ENCODE measurements at regions not wholly inside any gene's neighbourhood (a gene's known extent, or its start where the extent isn't known, plus 50 kb on each side); places are given as distances from the start of the nearest gene placed in this dataset.

GRCh38 chr4:187826725-187827124 lies 168.8 kb upstream of the ZFP42 start:
- WGBS, 2 donors, result 55 to 60% methylated on average over 8 of the region's 8 CpGs
- Histone ChIP-seq H3K9me3 (no peaks in the 10 kb centered on the region), H3K4me1 (no peaks in the 10 kb centered on the region), H3K4me3 (no peak overlapping the region), H3K27ac (no peak overlapping the region), H3K36me3 (replicated peaks in 1 of 2; ENCODE audit: insufficient read depth in 1 of 2, low read depth in 2 of 2) (no peaks in the 10 kb centered on the region), H3K27me3 (no peaks in the 10 kb centered on the region)
- intact Hi-C loops (cut with DNase I), result no loop called here
- no peak for ATAC-seq
- DNase-seq, result no peak
- TF ChIP-seq POLR2A (IDR thresholded peaks at IDR 0.05) (no peak), CTCF (IDR thresholded peaks at IDR 0.05) (no peak)

GRCh38 chr4:187827631-187828030 lies 167.9 kb upstream of the ZFP42 start:
- H3K27ac ChIP-seq, result no peak overlapping the region
- ATAC-seq, result no peak
- H3K4me1 ChIP-seq, result no peaks in the 10 kb centered on the region
- WGBS, 2 donors, result 69 to 79% methylated on average over 6 of the region's 6 CpGs
- H3K9me3 ChIP-seq, result no peaks in the 10 kb centered on the region
- intact Hi-C loops (cut with DNase I), result no loop called here
- H3K27me3 ChIP-seq, result no peaks in the 10 kb centered on the region
- no peak for DNase-seq
- no peak overlapping the region for H3K4me3 ChIP-seq
- H3K36me3 ChIP-seq (replicated peaks in 1 of 2; ENCODE audit: insufficient read depth in 1 of 2, low read depth in 2 of 2), result no peaks in the 10 kb centered on the region
- TF ChIP-seq POLR2A (IDR thresholded peaks at IDR 0.05) (no peak), CTCF (IDR thresholded peaks at IDR 0.05) (no peak)

GRCh38 chr4:187839765-187840164 lies 155.8 kb upstream of the ZFP42 start:
- Histone ChIP-seq H3K27ac (no peak overlapping the region), H3K4me1 (no peaks in the 10 kb centered on the region), H3K9me3 (no peaks in the 10 kb centered on the region), H3K27me3 (no peaks in the 10 kb centered on the region), H3K4me3 (no peak overlapping the region), H3K36me3 (replicated peaks in 1 of 2; ENCODE audit: insufficient read depth in 1 of 2, low read depth in 2 of 2) (no peaks in the 10 kb centered on the region)
- intact Hi-C loops (cut with DNase I), result no loop called here
- no peak for ATAC-seq
- TF ChIP-seq CTCF (IDR thresholded peaks at IDR 0.05) (no peak), POLR2A (IDR thresholded peaks at IDR 0.05) (no peak)
- no peak for DNase-seq

- no peak for DNase-seq
- ATAC-seq, result no peak
- 53 to 55% methylated on average over 2 of the region's 2 CpGs for WGBS, 2 donors
- Histone ChIP-seq H3K4me1 (no peaks in the 10 kb centered on the region), H3K27ac (no peak overlapping the region), H3K9me3 (no peaks in the 10 kb centered on the region), H3K4me3 (no peak overlapping the region), H3K36me3 (replicated peaks in 1 of 2; ENCODE audit: insufficient read depth in 1 of 2, low read depth in 2 of 2) (no peaks in the 10 kb centered on the region), H3K27me3 (no peaks in the 10 kb centered on the region)
- intact Hi-C loops (cut with DNase I), result no loop called here
- TF ChIP-seq CTCF (IDR thresholded peaks at IDR 0.05) (no peak), POLR2A (IDR thresholded peaks at IDR 0.05) (no peak)
These were observed 154.8 kb upstream of the ZFP42 start for GRCh38 chr4:187840814-187841213.

- Histone ChIP-seq H3K27ac (no peak overlapping the region), H3K9me3 (no peaks in the 10 kb centered on the region), H3K27me3 (no peaks in the 10 kb centered on the region), H3K4me3 (no peak overlapping the region), H3K4me1 (no peaks in the 10 kb centered on the region), H3K36me3 (replicated peaks in 1 of 2; ENCODE audit: insufficient read depth in 1 of 2, low read depth in 2 of 2) (no peaks in the 10 kb centered on the region)
- WGBS, 2 donors, result 70% methylated on average over 13 of the region's 13 CpGs
- TF ChIP-seq POLR2A (IDR thresholded peaks at IDR 0.05), result no peak
- no peak for TF ChIP-seq CTCF (IDR thresholded peaks at IDR 0.05)
- ATAC-seq (no peak), DNase-seq (no peak)
- intact Hi-C loops (cut with DNase I), result no loop called here
These were observed 145.9 kb upstream of the ZFP42 start for GRCh38 chr4:187849556-187850225.

Measured in body of pancreas (tissue), 4 donors.